ENCODE measurements at regions not wholly inside any gene's neighbourhood (a gene's known extent, or its start where the extent isn't known, plus 50 kb on each side); places are given as distances from the start of the nearest gene placed in this dataset.

DNA sequence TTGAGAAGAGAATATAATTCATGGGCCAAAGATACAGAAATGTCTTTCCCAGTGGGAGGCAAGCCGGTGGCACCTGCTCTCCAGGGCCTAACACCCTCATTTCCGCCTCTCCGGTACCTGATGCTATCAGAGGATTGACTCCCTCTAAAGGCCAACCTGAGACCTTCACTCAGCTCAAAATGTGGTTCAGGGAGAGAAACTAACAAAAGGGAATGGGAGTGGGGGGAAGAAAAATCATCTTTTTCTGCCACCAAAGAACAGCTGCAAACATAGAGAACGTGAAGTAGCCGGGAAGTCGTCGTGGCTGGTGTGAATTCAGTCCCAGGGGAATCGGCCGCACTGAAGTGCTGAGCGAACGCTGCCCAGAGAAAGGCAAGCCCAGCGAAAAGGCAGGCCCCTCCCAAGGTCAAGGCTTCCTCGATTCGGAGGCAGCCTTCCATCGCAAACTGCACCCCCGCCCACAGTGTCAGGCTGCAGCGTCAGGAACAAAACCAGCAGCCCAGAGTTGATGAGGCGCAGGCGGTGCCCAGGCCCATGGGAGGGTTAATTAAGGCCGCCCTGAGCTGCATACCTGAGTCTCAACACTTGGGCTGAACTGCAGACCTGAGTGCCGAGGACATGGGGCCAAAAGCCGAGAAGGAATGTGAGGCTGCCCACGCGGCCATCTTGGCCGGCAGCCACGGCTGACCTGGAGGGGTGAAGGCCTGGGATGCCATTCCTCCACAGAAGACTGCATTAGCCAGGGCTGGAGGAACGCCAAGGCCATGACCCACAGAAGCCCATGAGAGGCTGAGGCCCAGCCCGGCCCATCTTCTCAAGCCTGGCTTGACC lies 160.2 kb downstream of the PSMG1 start:
- intact Hi-C loops (cut with DNase I) = loop anchor here in 3 of 10 donors (5.0 to 10.0 kb wide), 3 partner anchors 64 to 218 kb away; partner anchors contain the start of gene ETS2 (in 2 of the 3)
- peak; percentile 80 to 82 for DNase-seq
- 13 to 18% methylated on average over 28 of the region's 28 CpGs for WGBS, 2 donors
- H3K27ac ChIP-seq = peak overlapping the region; percentile 6 to 87 (median 74)
- TF ChIP-seq, protein P1, sequence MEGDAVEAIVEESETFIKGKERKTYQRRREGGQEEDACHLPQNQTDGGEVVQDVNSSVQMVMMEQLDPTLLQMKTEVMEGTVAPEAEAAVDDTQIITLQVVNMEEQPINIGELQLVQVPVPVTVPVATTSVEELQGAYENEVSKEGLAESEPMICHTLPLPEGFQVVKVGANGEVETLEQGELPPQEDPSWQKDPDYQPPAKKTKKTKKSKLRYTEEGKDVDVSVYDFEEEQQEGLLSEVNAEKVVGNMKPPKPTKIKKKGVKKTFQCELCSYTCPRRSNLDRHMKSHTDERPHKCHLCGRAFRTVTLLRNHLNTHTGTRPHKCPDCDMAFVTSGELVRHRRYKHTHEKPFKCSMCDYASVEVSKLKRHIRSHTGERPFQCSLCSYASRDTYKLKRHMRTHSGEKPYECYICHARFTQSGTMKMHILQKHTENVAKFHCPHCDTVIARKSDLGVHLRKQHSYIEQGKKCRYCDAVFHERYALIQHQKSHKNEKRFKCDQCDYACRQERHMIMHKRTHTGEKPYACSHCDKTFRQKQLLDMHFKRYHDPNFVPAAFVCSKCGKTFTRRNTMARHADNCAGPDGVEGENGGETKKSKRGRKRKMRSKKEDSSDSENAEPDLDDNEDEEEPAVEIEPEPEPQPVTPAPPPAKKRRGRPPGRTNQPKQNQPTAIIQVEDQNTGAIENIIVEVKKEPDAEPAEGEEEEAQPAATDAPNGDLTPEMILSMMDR (IDR thresholded peaks at IDR 0.05) = peak in 8 of 9 donors; percentile 14 to 57 (median 32)
- H3K4me3 ChIP-seq = peak overlapping the region in 2 of 10 donors; percentile 4 to 6
- peaks cover 0 to 18% (median 3%) of the 10 kb centered on the region in 11 donors for H3K9me3 ChIP-seq
- H3K36me3 ChIP-seq = no peaks in the 10 kb centered on the region
- peaks cover 11 to 40% (median 34%) of the 10 kb centered on the region in 9 donors for H3K4me1 ChIP-seq
- no peaks in the 10 kb centered on the region for H3K27me3 ChIP-seq
- peak; percentile 81 to 95 (median 86) for ATAC-seq

DNA sequence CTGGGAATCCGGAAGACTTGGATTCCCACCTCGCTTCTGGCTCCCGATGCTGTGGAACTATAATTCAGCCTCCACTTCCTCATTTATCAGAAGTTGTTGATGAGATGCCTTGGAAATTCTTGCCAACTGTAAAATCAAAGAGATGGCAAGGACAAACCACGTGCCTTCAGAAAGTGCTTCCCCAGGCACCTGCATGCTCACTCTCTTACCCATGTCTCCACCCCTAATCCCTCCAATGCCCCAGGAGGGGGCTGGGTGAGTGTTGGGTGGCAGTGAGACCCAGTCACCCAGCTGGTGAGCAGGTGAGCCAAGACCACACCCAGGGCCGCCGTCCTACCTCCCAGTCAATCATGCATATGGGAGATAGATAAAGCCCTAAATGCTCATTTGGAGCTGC lies 160.8 kb downstream of the PSMG1 start:
- Histone ChIP-seq H3K4me1 (peaks cover 11 to 45% (median 34%) of the 10 kb centered on the region in 9 donors), H3K9me3 (peaks cover 0 to 12% (median under 1%) of the 10 kb centered on the region in 11 donors), H3K4me3 (no peak overlapping the region), H3K27ac (peak overlapping the region in 9 of 10 donors; percentile 51 to 87 (median 77)), H3K36me3 (no peaks in the 10 kb centered on the region), H3K27me3 (no peaks in the 10 kb centered on the region)
- WGBS, 2 donors = 72% methylated on average over 6 of the region's 6 CpGs
- TF ChIP-seq, protein P1 (IDR thresholded peaks at IDR 0.05) = no peak
- intact Hi-C loops (cut with DNase I) = loop anchor here in 3 of 10 donors (5.0 to 10.0 kb wide), 3 partner anchors 65 to 218 kb away; partner anchors contain the start of gene ETS2 (in 2 of the 3)
- ATAC-seq (peak in 1 of 8 donors; percentile 3), DNase-seq (no peak)

DNA sequence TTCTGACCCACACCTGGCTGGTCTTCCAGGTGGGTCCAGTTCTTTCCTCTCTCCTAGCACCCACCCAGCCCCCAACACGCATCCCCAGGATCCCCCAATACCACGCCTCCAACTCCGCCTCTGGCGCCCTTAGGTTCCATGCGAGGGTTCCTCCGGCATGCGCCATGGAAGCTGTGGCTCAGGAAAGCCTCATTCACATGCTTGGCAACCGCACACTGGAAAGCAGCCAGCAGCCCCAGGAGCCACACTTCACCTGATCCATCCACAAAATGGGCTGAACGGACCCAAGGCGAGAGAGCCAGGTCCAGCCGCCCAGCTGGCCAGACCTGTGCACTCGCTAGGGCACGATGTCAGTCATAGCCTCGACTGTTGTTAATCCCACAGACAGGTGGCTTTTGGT lies 161.2 kb downstream of the PSMG1 start:
- Histone ChIP-seq H3K36me3 (no peaks in the 10 kb centered on the region), H3K9me3 (peaks cover 0 to 10% (median 0%) of the 10 kb centered on the region in 11 donors), H3K27me3 (no peaks in the 10 kb centered on the region), H3K4me1 (peaks cover 11 to 49% (median 34%) of the 10 kb centered on the region in 9 donors), H3K27ac (peak overlapping the region in 7 of 10 donors; percentile 51 to 87 (median 81)), H3K4me3 (no peak overlapping the region)
- intact Hi-C loops (cut with DNase I) = loop anchor here in 3 of 10 donors (5.0 to 10.0 kb wide), 3 partner anchors 65 to 217 kb away; partner anchors contain the start of gene ETS2 (in 2 of the 3)
- no peak for DNase-seq
- no peak for ATAC-seq
- TF ChIP-seq, protein P1 (IDR thresholded peaks at IDR 0.05) = no peak
- WGBS, 2 donors = 95% methylated on average over 14 of the region's 14 CpGs

DNA sequence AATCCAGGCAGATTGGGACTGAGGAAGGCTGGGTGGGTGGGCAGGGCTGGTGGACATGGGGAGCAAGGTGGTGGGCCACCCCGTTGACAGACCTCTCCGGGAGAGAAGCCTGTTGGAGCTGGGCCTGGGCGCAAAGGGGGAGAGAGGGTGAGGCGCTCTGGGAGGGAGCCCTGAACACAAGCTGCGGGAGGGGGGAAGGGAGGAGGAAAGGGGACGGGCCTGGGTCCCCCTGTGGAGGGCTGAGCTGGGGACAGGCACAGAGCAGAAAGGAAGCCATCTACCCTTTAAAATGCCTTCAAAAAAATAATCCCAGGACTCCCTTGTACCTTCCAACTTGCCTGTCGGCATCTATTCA lies 161.8 kb downstream of the PSMG1 start:
- TF ChIP-seq, protein P1 (IDR thresholded peaks at IDR 0.05) = no peak
- Histone ChIP-seq H3K9me3 (peaks cover 0 to 10% (median 0%) of the 10 kb centered on the region in 11 donors), H3K27ac (peak overlapping the region in 5 of 10 donors; percentile 15 to 87 (median 77)), H3K4me1 (peaks cover 11 to 53% (median 34%) of the 10 kb centered on the region in 9 donors), H3K27me3 (no peaks in the 10 kb centered on the region), H3K36me3 (no peaks in the 10 kb centered on the region), H3K4me3 (no peak overlapping the region)
- DNase-seq (no peak), ATAC-seq (no peak)
- 83 to 84% methylated on average over 7 of the region's 7 CpGs for WGBS, 2 donors
- intact Hi-C loops (cut with DNase I) = loop anchor here in 3 of 10 donors (5.0 to 10.0 kb wide), 3 partner anchors 66 to 217 kb away; partner anchors contain the start of gene ETS2 (in 2 of the 3)
